ENCODE measurements at regions not wholly inside any gene's neighbourhood (a gene's known extent, or its start where the extent isn't known, plus 50 kb on each side); places are given as distances from the start of the nearest gene placed in this dataset.

GRCh38 chr14:44131861-44132260 lies 375.2 kb downstream of the FSCB start:
- no peaks in the 10 kb centered on the region for H3K27me3 ChIP-seq
- intact Hi-C loops (cut with DNase I), result no loop called here
- no peaks in the 10 kb centered on the region for H3K9me3 ChIP-seq
- TF ChIP-seq, protein P1, sequence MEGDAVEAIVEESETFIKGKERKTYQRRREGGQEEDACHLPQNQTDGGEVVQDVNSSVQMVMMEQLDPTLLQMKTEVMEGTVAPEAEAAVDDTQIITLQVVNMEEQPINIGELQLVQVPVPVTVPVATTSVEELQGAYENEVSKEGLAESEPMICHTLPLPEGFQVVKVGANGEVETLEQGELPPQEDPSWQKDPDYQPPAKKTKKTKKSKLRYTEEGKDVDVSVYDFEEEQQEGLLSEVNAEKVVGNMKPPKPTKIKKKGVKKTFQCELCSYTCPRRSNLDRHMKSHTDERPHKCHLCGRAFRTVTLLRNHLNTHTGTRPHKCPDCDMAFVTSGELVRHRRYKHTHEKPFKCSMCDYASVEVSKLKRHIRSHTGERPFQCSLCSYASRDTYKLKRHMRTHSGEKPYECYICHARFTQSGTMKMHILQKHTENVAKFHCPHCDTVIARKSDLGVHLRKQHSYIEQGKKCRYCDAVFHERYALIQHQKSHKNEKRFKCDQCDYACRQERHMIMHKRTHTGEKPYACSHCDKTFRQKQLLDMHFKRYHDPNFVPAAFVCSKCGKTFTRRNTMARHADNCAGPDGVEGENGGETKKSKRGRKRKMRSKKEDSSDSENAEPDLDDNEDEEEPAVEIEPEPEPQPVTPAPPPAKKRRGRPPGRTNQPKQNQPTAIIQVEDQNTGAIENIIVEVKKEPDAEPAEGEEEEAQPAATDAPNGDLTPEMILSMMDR (IDR thresholded peaks at IDR 0.05), result no peak
- ATAC-seq (no peak), DNase-seq (no peak)
- H3K27ac ChIP-seq, result no peak overlapping the region
- no peak overlapping the region for H3K4me3 ChIP-seq
- no peaks in the 10 kb centered on the region for H3K36me3 ChIP-seq
- no peaks in the 10 kb centered on the region for H3K4me1 ChIP-seq

DNA sequence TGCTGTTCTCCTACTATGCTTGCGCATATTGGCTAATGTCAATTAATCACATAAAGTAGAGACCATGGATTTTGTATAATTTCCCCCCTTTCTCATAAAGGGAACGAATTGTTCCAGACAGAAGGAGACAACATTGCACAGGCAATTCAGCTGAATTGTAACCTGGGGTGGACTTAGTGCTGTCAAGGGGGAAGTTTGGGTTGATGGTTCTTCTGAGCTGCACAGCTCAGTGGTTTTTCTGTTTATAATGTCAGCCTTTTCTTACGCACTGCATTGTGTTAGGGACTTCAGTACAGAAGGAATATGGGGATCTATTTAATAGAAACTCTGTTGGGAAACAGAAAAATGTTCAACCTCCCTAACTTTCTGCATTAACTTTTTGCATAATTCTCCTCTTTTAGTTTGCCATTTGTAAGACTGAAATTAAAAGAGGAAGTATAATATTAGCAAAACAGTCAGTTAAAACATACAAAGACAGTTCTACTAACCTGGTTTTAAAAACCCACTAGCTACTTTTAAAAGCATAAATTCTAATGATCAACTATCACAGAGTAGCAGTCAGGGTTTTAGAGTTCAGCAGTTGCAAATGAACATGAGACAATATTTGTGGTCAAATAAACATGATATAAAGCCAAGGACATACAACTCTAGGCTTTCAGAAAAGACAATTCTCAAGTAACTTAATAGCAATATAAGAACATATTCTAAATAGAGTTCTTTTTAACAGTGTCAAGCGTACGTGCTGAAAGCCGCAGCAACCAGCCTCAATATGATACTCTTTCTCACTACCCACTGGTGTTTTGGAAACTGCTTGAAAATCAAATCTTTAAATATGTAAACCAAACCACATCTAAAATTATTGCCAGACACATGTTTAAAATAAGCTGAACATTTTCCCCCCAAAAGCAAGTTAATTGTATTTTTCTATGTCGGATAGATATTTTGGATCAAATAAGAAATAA lies 393.0 kb downstream of the FSCB start:
- TF ChIP-seq, protein P1 (IDR thresholded peaks at IDR 0.05), result no peak
- no peaks in the 10 kb centered on the region for H3K4me1 ChIP-seq
- no peak for DNase-seq
- no peak overlapping the region for H3K4me3 ChIP-seq
- no peak overlapping the region for H3K27ac ChIP-seq
- no peaks in the 10 kb centered on the region for H3K27me3 ChIP-seq
- peaks cover 0 to 9% of the 10 kb centered on the region in 2 donors for H3K9me3 ChIP-seq
- H3K36me3 ChIP-seq, result no peaks in the 10 kb centered on the region
- intact Hi-C loops (cut with DNase I), result no loop called here
- ATAC-seq, result no peak

- no peaks in the 10 kb centered on the region for H3K36me3 ChIP-seq
- ATAC-seq (no peak), DNase-seq (no peak)
- H3K9me3 ChIP-seq, result peaks cover 0 to 7% of the 10 kb centered on the region in 2 donors
- TF ChIP-seq, protein P1 (IDR thresholded peaks at IDR 0.05), result no peak
- no peaks in the 10 kb centered on the region for H3K4me1 ChIP-seq
- H3K4me3 ChIP-seq, result no peak overlapping the region
- H3K27ac ChIP-seq, result no peak overlapping the region
- H3K27me3 ChIP-seq, result no peaks in the 10 kb centered on the region
- intact Hi-C loops (cut with DNase I), result no loop called here
Measured at GRCh38 chr14:44112774-44113460, 394.2 kb downstream of the FSCB start.

- Histone ChIP-seq H3K27me3 (no peaks in the 10 kb centered on the region), H3K9me3 (peaks cover 0 to 23% of the 10 kb centered on the region in 2 donors), H3K4me1 (no peaks in the 10 kb centered on the region), H3K4me3 (no peak overlapping the region), H3K27ac (no peak overlapping the region), H3K36me3 (no peaks in the 10 kb centered on the region)
- TF ChIP-seq, protein P1 (IDR thresholded peaks at IDR 0.05), result no peak
- ATAC-seq (no peak), DNase-seq (no peak)
- intact Hi-C loops (cut with DNase I), result no loop called here
Measured at GRCh38 chr14:44109036-44109435, 398.0 kb downstream of the FSCB start.

GRCh38 chr14:44108601-44109000 lies 398.5 kb downstream of the FSCB start:
- Histone ChIP-seq H3K27me3 (no peaks in the 10 kb centered on the region), H3K36me3 (no peaks in the 10 kb centered on the region), H3K27ac (no peak overlapping the region), H3K9me3 (peaks cover 0 to 23% of the 10 kb centered on the region in 2 donors), H3K4me3 (no peak overlapping the region), H3K4me1 (no peaks in the 10 kb centered on the region)
- DNase-seq (no peak), ATAC-seq (no peak)
- intact Hi-C loops (cut with DNase I), result no loop called here
- TF ChIP-seq, protein P1 (IDR thresholded peaks at IDR 0.05), result no peak
